HG02840 (cell line): ENCODE measurements at regions not wholly inside any gene's neighbourhood (a gene's known extent, or its start where the extent isn't known, plus 50 kb on each side); places are given as distances from the start of the nearest gene placed in this dataset.
"Not testable (repeated sequence)": the region's sequence is repeated elsewhere in the genome, so short reads cannot be mapped to it uniquely, and the experiment has no call there.

Experiments
- ATAC-seq: cut with Tn5 transposase; IDR thresholded peaks from one replicate; pipeline ENCODE4 v1.9.1; 2021; ENCODE audit warnings: mild to moderate bottlenecking, moderate library complexity, moderate number of reproducible peaks; ENCODE audit not compliant: unreplicated experiment, low FRiP score

GRCh38 chr5:166091931-166092330, 2199.5 kb upstream of the WWC1 start:
- ATAC-seq: no peak

- no peak for ATAC-seq
Observed at GRCh38 chr5:166093312-166093711, 2198.1 kb upstream of the WWC1 start.

DNA sequence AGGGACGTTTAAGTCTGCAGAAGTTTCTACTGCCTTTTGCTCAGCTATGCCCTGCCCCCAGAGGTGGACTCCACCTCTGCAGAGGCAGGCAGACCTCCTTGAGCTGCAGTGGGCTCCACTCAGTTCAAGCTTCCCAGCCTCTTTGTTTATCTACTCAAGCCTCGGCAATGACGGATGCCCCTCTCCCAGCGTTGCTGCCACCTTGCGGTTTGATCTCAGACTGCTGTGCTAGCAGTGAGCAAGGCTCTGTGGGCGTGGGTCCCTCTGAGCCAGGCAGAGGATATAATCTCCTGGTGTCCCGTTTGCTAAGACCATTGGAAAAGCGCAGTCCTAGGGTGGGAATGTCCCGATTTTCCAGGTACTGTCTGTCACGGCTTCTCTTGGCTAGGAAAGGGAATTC, 2188.5 kb upstream of the WWC1 start:
- ATAC-seq: no peak

- no peak for ATAC-seq
Observed at GRCh38 chr5:166111021-166111420, 2180.4 kb upstream of the WWC1 start.

DNA sequence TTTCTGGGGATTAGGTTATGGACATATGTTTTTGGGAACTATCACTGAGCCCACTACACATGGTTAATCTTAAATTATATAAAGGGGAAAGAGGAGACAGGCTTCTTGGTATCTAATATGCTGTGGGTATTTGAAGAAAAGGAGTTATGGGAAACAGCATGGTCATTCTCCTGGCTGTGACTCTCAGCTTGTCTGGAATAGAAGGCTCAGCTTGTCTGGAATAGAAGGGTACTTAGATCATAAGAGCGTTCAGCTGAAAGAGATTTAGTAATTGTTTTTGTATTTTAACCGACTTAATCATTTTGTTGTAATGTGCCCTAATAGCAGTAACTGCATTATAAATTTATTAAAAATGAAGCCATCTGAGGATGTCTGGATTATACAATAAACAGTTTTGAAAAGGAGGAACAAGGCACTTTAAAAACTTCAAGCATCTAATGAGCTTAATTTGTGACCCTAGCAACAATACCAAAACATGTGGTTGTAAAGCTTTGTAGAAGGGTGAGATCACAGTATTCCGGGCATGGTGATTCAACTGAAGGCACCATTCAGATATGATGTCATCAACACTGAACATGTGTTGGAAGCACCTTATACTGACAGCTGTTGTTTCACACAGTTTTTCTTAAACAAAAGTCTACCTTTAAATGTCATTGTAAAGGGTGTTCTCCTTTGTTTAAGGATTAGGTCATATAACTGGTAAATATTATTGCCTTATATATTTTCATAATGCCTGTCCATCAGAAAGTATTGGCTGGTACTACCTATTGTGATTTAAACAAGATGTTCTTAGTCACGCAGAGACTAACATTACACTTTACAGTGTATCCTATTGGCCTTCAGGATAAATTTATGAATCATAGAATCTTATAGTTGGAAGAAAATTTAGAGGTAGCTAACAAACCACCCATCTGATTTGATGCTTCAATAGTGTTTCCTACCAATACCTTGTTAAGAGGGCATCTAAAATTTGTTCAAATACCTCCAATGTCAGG, 2174.1 kb upstream of the WWC1 start:
- ATAC-seq: no peak

DNA sequence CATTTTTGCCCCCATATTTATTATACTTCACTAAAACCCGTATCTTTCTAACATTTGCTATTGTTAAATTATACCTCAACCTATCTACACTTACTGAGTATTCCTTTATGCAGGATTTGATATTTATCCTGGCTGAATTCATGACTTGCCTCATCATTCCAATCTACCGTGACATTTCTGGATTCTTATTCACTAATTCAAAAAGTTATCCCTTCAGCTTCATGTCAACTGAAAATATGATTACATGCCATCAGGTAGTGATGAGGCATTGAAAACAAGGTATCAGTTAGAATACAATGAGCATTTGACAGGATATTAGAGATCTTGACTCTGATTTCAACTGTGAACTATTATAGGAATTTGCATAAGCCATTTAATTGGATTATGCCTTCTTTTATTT, 2171.9 kb upstream of the WWC1 start:
- ATAC-seq: no peak

DNA sequence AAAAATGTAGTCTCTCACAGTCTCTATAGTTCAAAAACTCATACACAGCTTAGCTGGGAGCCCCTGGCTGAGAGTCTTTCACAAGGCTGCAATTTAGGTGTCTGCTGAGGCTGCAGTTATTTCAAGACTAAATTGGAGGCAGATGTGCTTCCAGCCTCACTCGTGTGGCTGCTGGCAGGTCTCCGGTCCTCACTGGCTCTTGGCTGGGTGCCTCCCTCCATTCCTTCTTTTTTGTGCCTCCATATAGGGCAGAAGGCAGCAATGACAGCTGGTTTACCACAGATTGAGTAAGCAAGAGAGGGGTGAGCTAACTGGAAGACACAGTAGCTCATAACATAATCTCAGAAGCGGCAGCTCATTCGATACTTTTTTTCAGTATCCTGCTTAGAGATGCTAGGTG, 2167.7 kb upstream of the WWC1 start:
- no peak for ATAC-seq

DNA sequence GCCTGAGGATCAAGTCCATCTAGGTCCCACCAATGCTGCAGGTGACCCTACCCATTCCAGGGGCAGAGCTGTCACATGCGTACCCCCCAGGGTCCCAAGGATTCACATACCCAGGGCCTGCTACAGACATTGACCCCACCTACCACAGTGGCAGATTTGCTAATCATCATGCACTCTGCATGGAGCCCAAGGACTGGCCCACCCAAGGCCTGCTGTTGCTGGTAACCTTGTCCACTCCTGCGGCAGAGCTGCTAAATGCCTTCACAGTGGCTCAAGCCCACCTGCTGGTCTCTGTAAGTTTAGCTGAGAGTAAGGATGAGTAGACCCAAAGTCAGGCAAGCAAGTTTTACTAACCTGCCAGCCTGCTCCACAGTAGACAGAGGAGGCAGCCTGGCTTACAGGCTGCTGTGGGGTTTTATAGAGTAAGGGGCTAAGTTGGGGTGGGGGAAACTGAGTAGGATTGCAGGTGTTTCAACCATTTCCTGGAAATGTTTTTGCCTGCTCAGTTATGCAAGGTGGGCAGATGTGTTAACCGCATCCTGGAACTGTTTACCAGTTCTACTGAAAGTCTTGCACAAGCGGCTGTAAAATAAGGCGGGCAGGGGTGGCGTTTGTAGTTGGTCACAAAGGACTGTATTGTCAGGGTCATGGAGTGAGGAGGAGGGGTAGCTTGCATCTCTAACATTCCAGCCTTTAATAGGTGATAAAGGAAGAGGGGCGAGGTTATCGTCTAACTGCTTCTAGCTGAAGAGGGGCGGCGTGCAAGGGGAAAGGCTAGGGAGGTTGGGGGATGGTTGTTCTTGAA, 2163.5 kb upstream of the WWC1 start:
- no peak for ATAC-seq

GRCh38 chr5:166145107-166145506, 2146.3 kb upstream of the WWC1 start:
- not testable (repeated sequence) for ATAC-seq

- no peak for ATAC-seq
Observed at GRCh38 chr5:166163996-166164610, 2127.3 kb upstream of the WWC1 start.

GRCh38 chr5:166165596-166165995, 2125.8 kb upstream of the WWC1 start:
- no peak for ATAC-seq

GRCh38 chr5:166166071-166166470, 2125.4 kb upstream of the WWC1 start:
- no peak for ATAC-seq

GRCh38 chr5:166172597-166172996, 2118.8 kb upstream of the WWC1 start:
- ATAC-seq: no peak

- no peak for ATAC-seq
Observed at GRCh38 chr5:166178411-166179080, 2112.9 kb upstream of the WWC1 start.

DNA sequence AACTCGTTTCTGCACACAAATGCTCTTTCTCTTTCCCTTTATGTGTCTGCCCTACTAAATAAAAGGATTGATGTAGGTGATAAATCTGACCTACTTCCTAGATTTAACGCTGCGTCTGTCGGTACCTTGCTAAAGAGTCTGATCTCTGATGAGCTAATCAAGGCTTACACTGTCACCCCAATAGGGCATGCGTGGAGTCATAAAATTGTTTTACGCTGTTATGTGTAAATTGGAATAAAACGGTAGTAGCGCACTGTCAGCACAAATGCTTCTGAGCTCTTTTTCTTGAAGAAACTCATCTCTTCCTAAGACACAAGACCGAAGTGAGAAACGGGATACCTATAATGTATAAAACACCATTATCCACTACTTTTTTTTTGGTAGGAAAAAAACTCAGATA, 2106.3 kb upstream of the WWC1 start:
- ATAC-seq: no peak

DNA sequence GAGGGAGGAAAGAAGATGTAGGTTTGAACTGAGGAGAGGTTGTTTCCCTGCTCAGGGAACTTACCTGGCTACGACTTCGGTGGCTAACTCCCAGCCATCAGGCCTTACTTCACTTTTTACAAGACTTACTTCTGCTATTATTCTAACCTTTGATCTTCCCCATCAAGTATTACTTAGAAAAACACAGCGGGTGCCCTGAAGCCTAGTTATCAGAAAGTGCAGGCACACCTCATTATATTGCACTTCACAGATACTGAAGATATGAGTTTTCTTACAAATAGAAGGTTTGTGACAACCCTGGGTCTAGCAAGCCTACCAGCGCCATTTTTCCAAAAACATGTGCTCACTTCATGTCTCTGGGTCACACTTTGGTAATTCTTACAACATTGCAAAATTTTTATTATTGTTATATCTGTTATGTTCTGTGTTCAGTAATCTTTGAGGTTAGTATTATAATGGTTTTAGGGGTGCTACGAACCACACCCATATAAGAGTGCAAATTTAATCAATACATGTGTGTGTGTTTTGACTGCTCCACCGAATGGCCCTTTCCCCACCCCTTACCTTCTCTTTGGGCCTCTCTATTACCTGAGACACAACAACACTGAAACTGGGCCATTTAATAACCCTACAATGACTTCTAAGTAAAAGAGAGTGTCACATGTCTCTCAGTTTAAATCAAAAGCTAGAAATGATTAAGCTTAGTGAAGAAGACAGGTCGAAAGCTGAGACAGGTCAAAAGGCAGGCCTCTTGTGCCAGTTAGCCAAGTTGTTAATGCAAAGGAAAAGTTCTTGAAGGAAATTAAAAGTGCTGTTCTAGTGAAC, 2102.7 kb upstream of the WWC1 start:
- no peak for ATAC-seq

DNA sequence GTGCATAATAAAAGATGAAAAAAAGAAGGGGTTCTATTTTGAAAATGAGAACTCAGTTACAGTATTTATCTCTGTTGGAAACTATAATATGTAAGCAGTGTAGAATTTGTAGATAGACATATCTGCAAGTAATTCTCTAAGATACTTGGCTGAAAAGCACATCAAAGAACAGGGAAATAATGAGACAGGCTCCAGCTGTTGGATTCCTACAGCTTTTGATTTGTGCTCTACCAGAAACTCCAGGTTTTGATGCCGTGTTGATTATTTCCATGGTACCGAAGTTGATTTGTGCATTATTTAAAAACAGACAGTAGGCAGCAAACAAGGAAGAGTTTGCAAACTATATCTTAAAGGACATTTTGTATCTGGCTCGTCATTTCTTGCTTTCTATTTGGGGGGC, 2098.7 kb upstream of the WWC1 start:
- ATAC-seq: no peak

DNA sequence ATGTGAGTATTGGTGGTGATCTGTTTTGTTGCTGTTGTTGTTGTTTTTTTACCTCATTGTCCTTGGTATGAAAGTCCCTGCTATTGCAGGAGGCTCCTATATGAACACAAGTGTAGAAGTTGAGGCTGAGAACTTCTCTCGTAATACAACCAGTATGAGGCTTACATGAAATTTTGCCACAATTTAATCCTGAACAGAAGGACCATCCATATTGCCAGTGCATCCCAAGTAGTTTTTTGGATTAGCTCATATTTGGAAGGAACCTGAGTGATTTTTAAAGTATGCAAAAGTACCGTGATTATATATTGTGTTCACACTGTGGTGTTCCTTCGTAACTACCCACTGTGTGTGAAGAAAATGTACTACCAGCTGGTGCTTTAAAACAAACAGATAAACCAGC, 2095.5 kb upstream of the WWC1 start:
- ATAC-seq: no peak

- no peak for ATAC-seq
Observed at GRCh38 chr5:166200532-166200931, 2090.9 kb upstream of the WWC1 start.

DNA sequence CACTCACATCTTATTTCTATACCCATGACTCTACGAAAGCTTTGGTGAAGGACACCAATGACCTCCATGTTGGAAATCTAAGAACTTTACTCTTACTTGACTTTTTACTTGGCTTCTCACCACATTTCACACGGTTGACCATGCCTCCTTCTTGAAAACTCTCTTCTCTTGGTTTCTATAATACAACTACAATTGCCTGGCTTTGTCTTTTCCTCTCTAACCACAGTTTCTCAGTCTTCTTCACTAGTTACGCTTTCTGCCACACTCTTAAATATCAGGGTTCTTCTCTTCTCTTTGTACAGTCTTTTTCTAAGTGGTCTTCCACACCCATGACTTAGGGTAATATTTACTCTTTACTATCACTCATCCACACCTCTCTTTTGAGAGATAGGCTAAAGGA, 2079.8 kb upstream of the WWC1 start:
- no peak for ATAC-seq
